ENCODE measurements at regions not wholly inside any gene's neighbourhood (a gene's known extent, or its start where the extent isn't known, plus 50 kb on each side); places are given as distances from the start of the nearest gene placed in this dataset.

GRCh38 chr3:166367947-166368533, 530.8 kb upstream of the BCHE start:
- no peak for ATAC-seq
- intact Hi-C loops (cut with DNase I; ENCODE audit: low total_unique reads) (no loop called here), in situ Hi-C loops (cut with MboI; ENCODE audit: low sequenced_read_pairs in 4 of 4) (no loop called here)
- no peak for DNase-seq
- Histone ChIP-seq H3K9me3 (no peaks in the 10 kb centered on the region), H3K27me3 (no peaks in the 10 kb centered on the region), H3K27ac (no peak overlapping the region), H3K4me1 (no peaks in the 10 kb centered on the region), H3K36me3 (no peaks in the 10 kb centered on the region), H3K4me3 (no peak overlapping the region)
- TF ChIP-seq POLR2A (IDR thresholded peaks at IDR 0.05) (no peak), CTCF (IDR thresholded peaks at IDR 0.05 in 4 of 5, conservative IDR thresholded peaks at IDR 0.05 in 1 of 5) (no peak)

- H3K36me3 ChIP-seq: no peaks in the 10 kb centered on the region
- no peak overlapping the region for H3K4me3 ChIP-seq
- no peak for ATAC-seq
- TF ChIP-seq CTCF (IDR thresholded peaks at IDR 0.05 in 4 of 5, conservative IDR thresholded peaks at IDR 0.05 in 1 of 5): no peak
- TF ChIP-seq POLR2A (IDR thresholded peaks at IDR 0.05): no peak
- no peak overlapping the region for H3K27ac ChIP-seq
- H3K9me3 ChIP-seq: no peaks in the 10 kb centered on the region
- in situ Hi-C loops (cut with MboI; ENCODE audit: low sequenced_read_pairs in 4 of 4) (no loop called here), intact Hi-C loops (cut with DNase I; ENCODE audit: low total_unique reads) (no loop called here)
- no peaks in the 10 kb centered on the region for H3K4me1 ChIP-seq
- DNase-seq: no peak
- H3K27me3 ChIP-seq: no peaks in the 10 kb centered on the region
Observed at GRCh38 chr3:166362698-166363097, 525.5 kb upstream of the BCHE start.

- Histone ChIP-seq H3K36me3 (no peaks in the 10 kb centered on the region), H3K27me3 (no peaks in the 10 kb centered on the region), H3K9me3 (no peaks in the 10 kb centered on the region), H3K4me3 (no peak overlapping the region), H3K4me1 (no peaks in the 10 kb centered on the region), H3K27ac (no peak overlapping the region)
- DNase-seq (no peak), ATAC-seq (no peak)
- intact Hi-C loops (cut with DNase I; ENCODE audit: low total_unique reads) (no loop called here), in situ Hi-C loops (cut with MboI; ENCODE audit: low sequenced_read_pairs in 4 of 4) (no loop called here)
- no peak for TF ChIP-seq POLR2A (IDR thresholded peaks at IDR 0.05)
- TF ChIP-seq CTCF (IDR thresholded peaks at IDR 0.05 in 4 of 5, conservative IDR thresholded peaks at IDR 0.05 in 1 of 5): no peak
Observed at GRCh38 chr3:166360720-166361119, 523.5 kb upstream of the BCHE start.

GRCh38 chr3:166351461-166351860, 514.2 kb upstream of the BCHE start:
- no peak overlapping the region for H3K27ac ChIP-seq
- H3K36me3 ChIP-seq: no peaks in the 10 kb centered on the region
- no peaks in the 10 kb centered on the region for H3K4me1 ChIP-seq
- ATAC-seq: no peak
- no peaks in the 10 kb centered on the region for H3K27me3 ChIP-seq
- TF ChIP-seq POLR2A (IDR thresholded peaks at IDR 0.05): no peak
- no peak for TF ChIP-seq CTCF (IDR thresholded peaks at IDR 0.05 in 4 of 5, conservative IDR thresholded peaks at IDR 0.05 in 1 of 5)
- no peak for DNase-seq
- no peaks in the 10 kb centered on the region for H3K9me3 ChIP-seq
- no peak overlapping the region for H3K4me3 ChIP-seq
- intact Hi-C loops (cut with DNase I; ENCODE audit: low total_unique reads): no loop called here
- in situ Hi-C loops (cut with MboI; ENCODE audit: low sequenced_read_pairs in 4 of 4): no loop called here

All from gastrocnemius medialis (tissue), 4 donors.